SK-N-SH (cell line): ENCODE measurements at regions not wholly inside any gene's neighbourhood (a gene's known extent, or its start where the extent isn't known, plus 50 kb on each side); places are given as distances from the start of the nearest gene placed in this dataset.

ENCODE experiments used
- CTCF ChIA-PET: fragments of 300-600, 350-600 bp; formaldehyde crosslinking; extraction: SDS; loops from one replicate; lab custom pipeline; 2021; lab: Yijun Ruan, JAX
- POLR2A ChIA-PET: fragments of 350-600 bp; sonication (Branson Sonifier 250); formaldehyde crosslinking; extraction: SDS; loops from one replicate; lab custom pipeline; 2020; ENCODE audit warnings: antibody characterized with exemption, inconsistent platforms; lab: Yijun Ruan, JAX
- DNase-seq: peaks from one replicate; pipeline ENCODE4 v3.0.0; 2012
- H2AFZ ChIP-seq: fragments of 200-600 bp; sonication (generic); 2 replicates; pipeline ENCODE4 v1.8.1; 2016; ENCODE audit warnings: antibody characterized with exemption, mild to moderate bottlenecking, low read depth
- H3F3A ChIP-seq: fragments of 200-600 bp; sonication (generic); replicated peaks from 2 replicates; pipeline ENCODE3; 2016; ENCODE audit warnings: antibody characterized with exemption, mild to moderate bottlenecking; ENCODE audit not compliant: insufficient read depth
- H3K27ac ChIP-seq, 2 experiments: fragments of 200-500 bp in 1 of 2; fragments of 200-600 bp in 1 of 2; sonication (Bioruptor generic) in 1 of 2; sonication (generic), shearing (Covaris generic) in 1 of 2; 2 replicates each; pipeline versions ENCODE4 v1.5.1 to v1.6.1; 2014 to 2016; ENCODE audit warnings: low read depth in 2 of 2, inconsistent platforms in 1 of 2, low read length in 1 of 2, mild to moderate bottlenecking in 1 of 2, mixed read lengths in 1 of 2
- H3K27me3 ChIP-seq: fragments of 200-600 bp; sonication (generic), shearing (Covaris generic); 2 replicates; pipeline ENCODE4 v1.6.1; 2016; ENCODE audit warnings: mixed run types; ENCODE audit not compliant: insufficient read depth
- H3K36me3 ChIP-seq, 2 experiments: fragments of 200-500 bp in 1 of 2; fragments of 200-600 bp in 1 of 2; sonication (Bioruptor generic) in 1 of 2; sonication (generic) in 1 of 2; replicated peaks in 1 of 2; 2 replicates each; pipeline versions ENCODE3 to v1.5.1; 2014 to 2016; ENCODE audit warnings: low read length in 1 of 2, mild to moderate bottlenecking in 1 of 2; ENCODE audit not compliant: insufficient read depth in 2 of 2, control insufficient read depth in 1 of 2
- H3K4me1 ChIP-seq, 2 experiments: fragments of 200-500 bp in 1 of 2; fragments of 200-600 bp in 1 of 2; sonication (Bioruptor generic) in 1 of 2; sonication (generic), shearing (Covaris generic) in 1 of 2; 2 replicates each; pipeline versions ENCODE4 v1.5.1 to v1.6.1; 2014 to 2016; ENCODE audit warnings: low read depth in 1 of 2, low read length in 1 of 2, mixed run types in 1 of 2; ENCODE audit not compliant: insufficient read depth in 2 of 2, control insufficient read depth in 1 of 2
- H3K4me2 ChIP-seq: fragments of 200-600 bp; sonication (generic), shearing (Covaris generic); 2 replicates; pipeline ENCODE4 v1.6.1; 2017; ENCODE audit warnings: mixed run types
- H3K4me3 ChIP-seq, 2 experiments: fragments of 200-500 bp in 1 of 2; fragments of 200-600 bp in 1 of 2; sonication (Bioruptor generic) in 1 of 2; sonication (generic), shearing (Covaris generic) in 1 of 2; 2 replicates each; pipeline versions ENCODE4 v1.5.1 to v1.8.1; 2014 to 2016; ENCODE audit warnings: low read depth in 2 of 2, inconsistent platforms in 1 of 2, low read length in 1 of 2, mild to moderate bottlenecking in 1 of 2, mixed read lengths in 1 of 2, moderate library complexity in 1 of 2
- H3K79me2 ChIP-seq: fragments of 200-600 bp; sonication (generic); 2 replicates; pipeline ENCODE4 v1.8.1; 2017; ENCODE audit warnings: mild to moderate bottlenecking; ENCODE audit not compliant: insufficient read depth
- H3K9ac ChIP-seq: fragments of 200-600 bp; sonication (generic); 2 replicates; pipeline ENCODE4 v1.6.1; 2017; ENCODE audit warnings: mixed run types
- H3K9me2 ChIP-seq: fragments of 200-600 bp; sonication (generic); 2 replicates; pipeline ENCODE4 v1.6.1; 2017; ENCODE audit warnings: mixed run types
- H3K9me3 ChIP-seq: fragments of 200-600 bp; sonication (generic); 2 replicates; pipeline ENCODE4 v1.6.1; 2017; ENCODE audit warnings: mixed run types, mild to moderate bottlenecking, moderate library complexity
- H4K20me1 ChIP-seq: fragments of 200-600 bp; sonication (generic); 2 replicates; pipeline ENCODE4 v1.6.1; 2017; ENCODE audit warnings: mild to moderate bottlenecking, mixed run types; ENCODE audit not compliant: insufficient read depth
- EP300 ChIP-seq, 2 experiments: IDR thresholded peaks; 2 replicates each; pipeline versions ENCODE4 v1.4.0 to v1.6.1; 2012; ENCODE audit warnings: borderline replicate concordance in 1 of 2, low read depth in 1 of 2, low read length in 1 of 2
- EZH2phosphoT487 ChIP-seq: fragments of 200-600 bp; sonication (generic); IDR thresholded peaks from 2 replicates; pipeline ENCODE4 v1.6.1; 2017; ENCODE audit warnings: low read depth, mixed run types, mild to moderate bottlenecking, antibody characterized with exemption, moderate library complexity, borderline replicate concordance
- FOXM1 ChIP-seq: IDR thresholded peaks from 2 replicates; pipeline ENCODE4 v1.4.0; 2012; ENCODE audit warnings: low read depth, mild to moderate bottlenecking
- JUND ChIP-seq: IDR thresholded peaks from 2 replicates; pipeline ENCODE4 v1.4.0; 2012
- MEF2A ChIP-seq: IDR thresholded peaks from 2 replicates; pipeline ENCODE4 v1.4.0; 2012; ENCODE audit warnings: low read depth, borderline replicate concordance
- MXI1 ChIP-seq: IDR thresholded peaks from 2 replicates; pipeline ENCODE4 v1.6.1; 2012; ENCODE audit warnings: mild to moderate bottlenecking, low read depth, low read length, improper control_type of control experiment
- NRF1 ChIP-seq: IDR thresholded peaks from 2 replicates; pipeline ENCODE4 v1.6.1; 2012; ENCODE audit warnings: low read depth, mild to moderate bottlenecking, low read length
- RAD21 ChIP-seq: IDR thresholded peaks from 2 replicates; pipeline ENCODE4 v1.6.1; 2012; ENCODE audit warnings: mild to moderate bottlenecking, low read length
- RCOR1 ChIP-seq: fragments of 150-350 bp; IDR thresholded peaks from 2 replicates; pipeline ENCODE4 v1.6.1; 2017; ENCODE audit warnings: antibody characterized with exemption, low read length
- RFX5 ChIP-seq: IDR thresholded peaks from 2 replicates; pipeline ENCODE4 v1.6.1; 2012; ENCODE audit warnings: mild to moderate bottlenecking, improper control_type of control experiment, low read length
- RXRA ChIP-seq: IDR thresholded peaks from 2 replicates; pipeline ENCODE4 v1.4.0; 2012; ENCODE audit warnings: low read depth, mild to moderate bottlenecking, borderline replicate concordance
- SMC3 ChIP-seq: IDR thresholded peaks from 2 replicates; pipeline ENCODE4 v1.6.1; 2012; ENCODE audit warnings: low read depth, low read length, improper control_type of control experiment
- TAF1 ChIP-seq: IDR thresholded peaks from 2 replicates; pipeline ENCODE4 v1.6.1; 2012; ENCODE audit warnings: low read depth, mild to moderate bottlenecking, low read length, moderate library complexity, borderline replicate concordance
- TCF12 ChIP-seq: IDR thresholded peaks from 2 replicates; pipeline ENCODE4 v1.4.0; 2012
- YY1 ChIP-seq: IDR thresholded peaks from 2 replicates; pipeline ENCODE4 v1.4.0; 2012; ENCODE audit warnings: low read depth, mild to moderate bottlenecking
- WGBS: methylation state at CpG from one replicate; pipeline ENCODE4 v1.1.6; 2017; ENCODE audit warnings: low lambda C conversion rate; 5-methylcytosine and 5-hydroxymethylcytosine counted together
- TF ChIP-seq, protein P1 (sequence below): IDR thresholded peaks from 2 replicates; pipeline ENCODE4 v1.6.1; 2012; ENCODE audit warnings: mild to moderate bottlenecking, low read depth, low read length, moderate library complexity
- TF ChIP-seq, protein P2 (sequence below): fragments of 200-600 bp; sonication (generic); IDR thresholded peaks from 2 replicates; pipeline ENCODE4 v1.6.1; 2017; ENCODE audit warnings: antibody characterized with exemption, mild to moderate bottlenecking, moderate library complexity
- TF ChIP-seq, protein P3 (sequence below): fragments of 150-350 bp; IDR thresholded peaks from 2 replicates; pipeline ENCODE4 v1.6.1; 2017; ENCODE audit warnings: antibody characterized with exemption, low read length, low read depth, borderline replicate concordance
- TF ChIP-seq, protein P4 (sequence below): IDR thresholded peaks from 2 replicates; pipeline ENCODE4; 2012
- TF ChIP-seq, protein P5 (sequence below): IDR thresholded peaks from 2 replicates; pipeline ENCODE4 v1.4.0; 2012; ENCODE audit warnings: low read depth, borderline replicate concordance

DNA sequence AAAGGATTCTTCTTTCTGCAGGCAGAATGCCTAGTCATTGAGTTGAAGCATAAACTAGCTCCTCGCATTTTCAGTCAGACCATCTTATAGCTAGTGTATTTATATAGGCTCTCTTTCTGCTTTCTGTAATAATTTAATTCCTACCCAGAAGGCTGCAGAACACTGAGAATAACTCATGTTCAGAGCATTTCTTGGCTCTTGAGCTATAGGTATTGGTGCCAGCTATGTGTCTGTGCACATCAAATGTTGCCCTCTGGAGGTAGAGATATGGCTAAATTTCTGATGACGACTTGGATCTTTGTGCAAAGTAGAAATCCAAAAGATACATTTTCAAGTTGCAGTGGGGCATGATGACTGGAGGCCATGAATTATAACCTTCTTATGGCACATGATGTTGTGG, 336.2 kb upstream of the TPM1 start (continued):
- TF ChIP-seq, protein P1, sequence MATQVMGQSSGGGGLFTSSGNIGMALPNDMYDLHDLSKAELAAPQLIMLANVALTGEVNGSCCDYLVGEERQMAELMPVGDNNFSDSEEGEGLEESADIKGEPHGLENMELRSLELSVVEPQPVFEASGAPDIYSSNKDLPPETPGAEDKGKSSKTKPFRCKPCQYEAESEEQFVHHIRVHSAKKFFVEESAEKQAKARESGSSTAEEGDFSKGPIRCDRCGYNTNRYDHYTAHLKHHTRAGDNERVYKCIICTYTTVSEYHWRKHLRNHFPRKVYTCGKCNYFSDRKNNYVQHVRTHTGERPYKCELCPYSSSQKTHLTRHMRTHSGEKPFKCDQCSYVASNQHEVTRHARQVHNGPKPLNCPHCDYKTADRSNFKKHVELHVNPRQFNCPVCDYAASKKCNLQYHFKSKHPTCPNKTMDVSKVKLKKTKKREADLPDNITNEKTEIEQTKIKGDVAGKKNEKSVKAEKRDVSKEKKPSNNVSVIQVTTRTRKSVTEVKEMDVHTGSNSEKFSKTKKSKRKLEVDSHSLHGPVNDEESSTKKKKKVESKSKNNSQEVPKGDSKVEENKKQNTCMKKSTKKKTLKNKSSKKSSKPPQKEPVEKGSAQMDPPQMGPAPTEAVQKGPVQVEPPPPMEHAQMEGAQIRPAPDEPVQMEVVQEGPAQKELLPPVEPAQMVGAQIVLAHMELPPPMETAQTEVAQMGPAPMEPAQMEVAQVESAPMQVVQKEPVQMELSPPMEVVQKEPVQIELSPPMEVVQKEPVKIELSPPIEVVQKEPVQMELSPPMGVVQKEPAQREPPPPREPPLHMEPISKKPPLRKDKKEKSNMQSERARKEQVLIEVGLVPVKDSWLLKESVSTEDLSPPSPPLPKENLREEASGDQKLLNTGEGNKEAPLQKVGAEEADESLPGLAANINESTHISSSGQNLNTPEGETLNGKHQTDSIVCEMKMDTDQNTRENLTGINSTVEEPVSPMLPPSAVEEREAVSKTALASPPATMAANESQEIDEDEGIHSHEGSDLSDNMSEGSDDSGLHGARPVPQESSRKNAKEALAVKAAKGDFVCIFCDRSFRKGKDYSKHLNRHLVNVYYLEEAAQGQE, result no peak
- no peak for TF ChIP-seq EP300 (IDR thresholded peaks at IDR 0.05; ENCODE audit: borderline replicate concordance in 1 of 2, low read depth in 1 of 2, low read length in 1 of 2)
- TF ChIP-seq MEF2A, result no peak
- TF ChIP-seq RCOR1, result no peak
- TF ChIP-seq, protein P2, sequence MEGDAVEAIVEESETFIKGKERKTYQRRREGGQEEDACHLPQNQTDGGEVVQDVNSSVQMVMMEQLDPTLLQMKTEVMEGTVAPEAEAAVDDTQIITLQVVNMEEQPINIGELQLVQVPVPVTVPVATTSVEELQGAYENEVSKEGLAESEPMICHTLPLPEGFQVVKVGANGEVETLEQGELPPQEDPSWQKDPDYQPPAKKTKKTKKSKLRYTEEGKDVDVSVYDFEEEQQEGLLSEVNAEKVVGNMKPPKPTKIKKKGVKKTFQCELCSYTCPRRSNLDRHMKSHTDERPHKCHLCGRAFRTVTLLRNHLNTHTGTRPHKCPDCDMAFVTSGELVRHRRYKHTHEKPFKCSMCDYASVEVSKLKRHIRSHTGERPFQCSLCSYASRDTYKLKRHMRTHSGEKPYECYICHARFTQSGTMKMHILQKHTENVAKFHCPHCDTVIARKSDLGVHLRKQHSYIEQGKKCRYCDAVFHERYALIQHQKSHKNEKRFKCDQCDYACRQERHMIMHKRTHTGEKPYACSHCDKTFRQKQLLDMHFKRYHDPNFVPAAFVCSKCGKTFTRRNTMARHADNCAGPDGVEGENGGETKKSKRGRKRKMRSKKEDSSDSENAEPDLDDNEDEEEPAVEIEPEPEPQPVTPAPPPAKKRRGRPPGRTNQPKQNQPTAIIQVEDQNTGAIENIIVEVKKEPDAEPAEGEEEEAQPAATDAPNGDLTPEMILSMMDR, result peak; percentile 66
- no peak for TF ChIP-seq EZH2phosphoT487
- TF ChIP-seq, protein P3, sequence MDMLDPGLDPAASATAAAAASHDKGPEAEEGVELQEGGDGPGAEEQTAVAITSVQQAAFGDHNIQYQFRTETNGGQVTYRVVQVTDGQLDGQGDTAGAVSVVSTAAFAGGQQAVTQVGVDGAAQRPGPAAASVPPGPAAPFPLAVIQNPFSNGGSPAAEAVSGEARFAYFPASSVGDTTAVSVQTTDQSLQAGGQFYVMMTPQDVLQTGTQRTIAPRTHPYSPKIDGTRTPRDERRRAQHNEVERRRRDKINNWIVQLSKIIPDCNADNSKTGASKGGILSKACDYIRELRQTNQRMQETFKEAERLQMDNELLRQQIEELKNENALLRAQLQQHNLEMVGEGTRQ, result no peak
- TF ChIP-seq FOXM1, result no peak
- peak; percentile 68 for TF ChIP-seq SMC3
- TF ChIP-seq NRF1, result no peak
- no peak for TF ChIP-seq TCF12
- no peak for TF ChIP-seq MXI1
- no peak for TF ChIP-seq RFX5

DNA sequence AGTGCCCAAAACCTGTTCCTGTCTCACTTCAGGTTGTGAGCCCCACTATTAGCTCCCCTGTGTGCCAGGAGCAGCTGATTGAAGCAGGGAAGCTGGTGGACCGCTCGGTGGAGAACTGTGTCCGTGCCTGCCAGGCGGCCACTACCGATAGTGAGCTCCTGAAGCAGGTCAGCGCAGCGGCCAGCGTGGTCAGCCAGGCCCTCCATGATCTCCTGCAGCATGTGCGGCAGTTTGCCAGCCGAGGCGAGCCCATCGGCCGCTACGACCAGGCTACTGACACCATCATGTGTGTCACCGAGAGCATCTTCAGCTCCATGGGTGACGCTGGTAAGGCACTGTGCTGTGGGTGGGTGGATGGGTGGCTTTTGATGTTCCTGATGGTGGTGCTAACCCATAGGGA, 334.1 kb upstream of the TPM1 start:
- Histone ChIP-seq H3K4me2 (no peak overlapping the region), H3K4me3 (no peak overlapping the region), H3F3A (no peaks in the 10 kb centered on the region), H3K4me1 (no peaks in the 10 kb centered on the region; a peak in 1 of 4 replicates), H2AFZ (no peak overlapping the region), H3K79me2 (no peaks in the 10 kb centered on the region), H3K27ac (no peak overlapping the region), H3K27me3 (no peaks in the 10 kb centered on the region), H4K20me1 (no peaks in the 10 kb centered on the region), H3K36me3 (peaks cover 12 to 45% of the 10 kb centered on the region in 2 experiments), H3K9me3 (no peaks in the 10 kb centered on the region), H3K9ac (no peak overlapping the region), H3K9me2 (no peaks in the 10 kb centered on the region)
- ChIA-PET POLR2A (no interaction called here), CTCF (interaction anchor here (0.6 to 1.1 kb wide), 3 partner anchors 15 to 317 kb away, joined by 3 to 5 read pairs (median 4); no protein-coding TSS in a partner anchor)
- WGBS, result 96% methylated on average over 16 of the region's 16 CpGs
- TF ChIP-seq, protein P4, sequence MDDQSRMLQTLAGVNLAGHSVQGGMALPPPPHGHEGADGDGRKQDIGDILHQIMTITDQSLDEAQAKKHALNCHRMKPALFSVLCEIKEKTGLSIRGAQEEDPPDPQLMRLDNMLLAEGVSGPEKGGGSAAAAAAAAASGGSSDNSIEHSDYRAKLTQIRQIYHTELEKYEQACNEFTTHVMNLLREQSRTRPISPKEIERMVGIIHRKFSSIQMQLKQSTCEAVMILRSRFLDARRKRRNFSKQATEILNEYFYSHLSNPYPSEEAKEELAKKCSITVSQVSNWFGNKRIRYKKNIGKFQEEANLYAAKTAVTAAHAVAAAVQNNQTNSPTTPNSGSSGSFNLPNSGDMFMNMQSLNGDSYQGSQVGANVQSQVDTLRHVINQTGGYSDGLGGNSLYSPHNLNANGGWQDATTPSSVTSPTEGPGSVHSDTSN, result no peak
- TF ChIP-seq YY1 (no peak), TAF1 (no peak), JUND (no peak), RAD21 (no peak), EP300 (IDR thresholded peaks at IDR 0.05; ENCODE audit: borderline replicate concordance in 1 of 2, low read depth in 1 of 2, low read length in 1 of 2) (no peak), RXRA (no peak), FOXM1 (no peak), RCOR1 (no peak)
- TF ChIP-seq, protein P5, sequence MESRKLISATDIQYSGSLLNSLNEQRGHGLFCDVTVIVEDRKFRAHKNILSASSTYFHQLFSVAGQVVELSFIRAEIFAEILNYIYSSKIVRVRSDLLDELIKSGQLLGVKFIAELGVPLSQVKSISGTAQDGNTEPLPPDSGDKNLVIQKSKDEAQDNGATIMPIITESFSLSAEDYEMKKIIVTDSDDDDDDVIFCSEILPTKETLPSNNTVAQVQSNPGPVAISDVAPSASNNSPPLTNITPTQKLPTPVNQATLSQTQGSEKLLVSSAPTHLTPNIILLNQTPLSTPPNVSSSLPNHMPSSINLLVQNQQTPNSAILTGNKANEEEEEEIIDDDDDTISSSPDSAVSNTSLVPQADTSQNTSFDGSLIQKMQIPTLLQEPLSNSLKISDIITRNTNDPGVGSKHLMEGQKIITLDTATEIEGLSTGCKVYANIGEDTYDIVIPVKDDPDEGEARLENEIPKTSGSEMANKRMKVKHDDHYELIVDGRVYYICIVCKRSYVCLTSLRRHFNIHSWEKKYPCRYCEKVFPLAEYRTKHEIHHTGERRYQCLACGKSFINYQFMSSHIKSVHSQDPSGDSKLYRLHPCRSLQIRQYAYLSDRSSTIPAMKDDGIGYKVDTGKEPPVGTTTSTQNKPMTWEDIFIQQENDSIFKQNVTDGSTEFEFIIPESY, result no peak
- TF ChIP-seq, protein P2, result no peak
- DNase-seq, result no peak
